ENCODE measurements at regions not wholly inside any gene's neighbourhood (a gene's known extent, or its start where the extent isn't known, plus 50 kb on each side); places are given as distances from the start of the nearest gene placed in this dataset.

DNA sequence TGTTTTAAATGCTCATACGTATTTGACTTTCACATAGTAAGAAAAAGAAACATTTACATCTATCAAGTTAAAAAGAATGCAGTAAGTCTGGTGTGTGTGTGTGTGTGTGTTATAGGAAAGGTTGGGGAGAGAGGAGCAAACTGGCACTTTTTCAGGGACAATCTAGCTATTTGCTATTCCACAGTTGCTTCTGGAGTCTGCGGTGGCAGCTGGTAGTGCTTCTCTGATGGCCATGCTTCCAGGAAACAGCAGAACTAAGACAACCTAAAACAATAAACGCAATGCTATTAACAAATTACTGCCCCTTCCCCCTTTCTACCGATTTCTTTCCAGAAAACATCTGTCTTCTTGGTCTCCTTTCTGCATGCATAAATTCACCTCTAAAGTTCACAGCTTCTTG is 70.0 kb upstream of the CDH10 start:
- DNase-seq (ENCODE audit: low read depth) = no peak

DNA sequence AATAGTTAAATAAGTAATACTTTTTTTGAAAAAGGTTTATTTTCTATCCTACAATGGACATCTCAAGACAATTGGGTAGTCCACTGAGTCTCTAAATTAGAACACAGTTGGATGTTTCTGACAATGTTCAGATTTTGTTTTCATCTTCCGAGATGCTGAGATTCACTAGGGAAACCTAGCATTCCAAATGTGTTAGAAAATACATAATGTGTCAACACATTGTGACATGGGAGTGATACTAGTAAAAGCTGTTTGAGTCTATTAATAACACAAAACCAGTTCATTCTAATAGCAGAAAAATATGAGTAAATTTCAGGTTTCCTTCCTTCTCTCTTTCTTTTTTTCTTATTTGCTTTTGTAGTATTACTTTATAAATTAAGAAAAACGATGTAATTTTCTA is 68.2 kb upstream of the CDH10 start:
- DNase-seq (ENCODE audit: low read depth) = no peak

- DNase-seq (ENCODE audit: low read depth) = no peak
Measured at GRCh38 chr5:24712047-24712446, 67.3 kb upstream of the CDH10 start.

DNA sequence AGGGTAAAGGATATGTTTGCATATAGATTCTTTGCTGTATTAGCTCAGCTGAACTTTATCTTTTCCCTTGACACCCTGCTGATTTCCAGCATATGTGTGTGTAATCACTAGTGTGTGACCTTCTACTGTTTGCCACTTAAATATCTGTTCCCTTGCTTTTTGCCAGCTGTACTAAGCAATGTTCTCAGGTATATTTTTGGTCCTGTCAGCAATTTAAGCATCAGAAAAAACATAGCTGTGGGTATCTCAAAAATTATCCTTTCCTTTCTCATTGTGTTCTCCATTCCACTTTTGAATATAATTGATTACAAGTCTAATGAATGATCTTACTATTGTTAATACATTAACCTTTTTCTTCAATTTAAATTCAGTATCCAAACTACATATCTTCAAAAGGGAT is 59.2 kb upstream of the CDH10 start:
- no peak for DNase-seq (ENCODE audit: low read depth)
